AG04450 (cell line): ENCODE measurements at regions not wholly inside any gene's neighbourhood (a gene's known extent, or its start where the extent isn't known, plus 50 kb on each side); places are given as distances from the start of the nearest gene placed in this dataset.

ENCODE experiments used
- CTCF ChIA-PET: fragments of 300-600, 350-600 bp; formaldehyde crosslinking; extraction: SDS; loops from one replicate; lab custom pipeline; 2022; ENCODE audit warnings: antibody characterized with exemption, inconsistent platforms; lab: Charles Lee
- POLR2A ChIA-PET: fragments of 350-600 bp; formaldehyde crosslinking; extraction: SDS; loops from one replicate; lab custom pipeline; 2021; ENCODE audit warnings: antibody characterized with exemption, inconsistent platforms; lab: Yijun Ruan, JAX
- DNase-seq: peaks from one replicate; pipeline ENCODE4 v3.0.0-alpha.2; 2011; ENCODE audit warnings: low read depth, low spot score
- H3K27ac ChIP-seq: one replicate; pipeline ENCODE4 v1.5.1; 2012; ENCODE audit warnings: low read depth, low read length, control low read depth
- H3K27me3 ChIP-seq: one replicate; pipeline ENCODE4 v1.6.0; 2012; ENCODE audit warnings: low read length; ENCODE audit not compliant: control insufficient read depth, insufficient read depth
- H3K4me3 ChIP-seq: 2 replicates; pipeline ENCODE4 v1.5.1; 2011; ENCODE audit warnings: mild to moderate bottlenecking, low read depth, low read length, control low read depth
- H3K9me3 ChIP-seq: 2 replicates; pipeline ENCODE4 v1.5.1; 2012; ENCODE audit warnings: low read length; ENCODE audit not compliant: control insufficient read depth, insufficient read depth
- TF ChIP-seq, protein P1 (sequence below): IDR thresholded peaks from 2 replicates; pipeline ENCODE4 v1.5.1; 2011; ENCODE audit warnings: low read depth, low read length, control low read depth, inconsistent platforms

DNA sequence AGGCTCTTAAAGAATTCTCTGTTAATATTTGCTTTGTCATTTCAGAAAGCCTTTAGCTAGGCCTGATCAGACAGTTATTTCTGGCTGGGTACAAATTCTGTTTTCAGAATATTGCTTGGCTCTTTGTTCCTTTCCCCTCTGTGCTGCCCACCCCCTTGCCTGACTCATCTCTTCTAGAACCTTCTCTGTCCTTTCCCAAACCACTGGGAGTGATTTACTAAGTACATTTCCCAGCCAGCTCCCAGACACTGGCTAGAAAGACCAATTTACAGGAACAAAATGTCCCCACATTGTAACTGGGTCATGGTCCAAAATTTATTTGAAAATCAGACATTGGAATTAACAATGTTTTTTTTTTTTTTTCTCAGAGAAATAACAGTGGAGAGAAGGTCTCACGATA lies 133.1 kb upstream of the MAP1B start:
- no peak overlapping the region for H3K4me3 ChIP-seq
- DNase-seq, result no peak
- CTCF ChIA-PET, result no interaction called here
- POLR2A ChIA-PET, result no interaction called here
- peaks cover 3% of the 10 kb centered on the region for H3K27me3 ChIP-seq
- TF ChIP-seq, protein P1, sequence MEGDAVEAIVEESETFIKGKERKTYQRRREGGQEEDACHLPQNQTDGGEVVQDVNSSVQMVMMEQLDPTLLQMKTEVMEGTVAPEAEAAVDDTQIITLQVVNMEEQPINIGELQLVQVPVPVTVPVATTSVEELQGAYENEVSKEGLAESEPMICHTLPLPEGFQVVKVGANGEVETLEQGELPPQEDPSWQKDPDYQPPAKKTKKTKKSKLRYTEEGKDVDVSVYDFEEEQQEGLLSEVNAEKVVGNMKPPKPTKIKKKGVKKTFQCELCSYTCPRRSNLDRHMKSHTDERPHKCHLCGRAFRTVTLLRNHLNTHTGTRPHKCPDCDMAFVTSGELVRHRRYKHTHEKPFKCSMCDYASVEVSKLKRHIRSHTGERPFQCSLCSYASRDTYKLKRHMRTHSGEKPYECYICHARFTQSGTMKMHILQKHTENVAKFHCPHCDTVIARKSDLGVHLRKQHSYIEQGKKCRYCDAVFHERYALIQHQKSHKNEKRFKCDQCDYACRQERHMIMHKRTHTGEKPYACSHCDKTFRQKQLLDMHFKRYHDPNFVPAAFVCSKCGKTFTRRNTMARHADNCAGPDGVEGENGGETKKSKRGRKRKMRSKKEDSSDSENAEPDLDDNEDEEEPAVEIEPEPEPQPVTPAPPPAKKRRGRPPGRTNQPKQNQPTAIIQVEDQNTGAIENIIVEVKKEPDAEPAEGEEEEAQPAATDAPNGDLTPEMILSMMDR, result no peak
- no peak overlapping the region for H3K27ac ChIP-seq
- H3K9me3 ChIP-seq, result no peaks in the 10 kb centered on the region

DNA sequence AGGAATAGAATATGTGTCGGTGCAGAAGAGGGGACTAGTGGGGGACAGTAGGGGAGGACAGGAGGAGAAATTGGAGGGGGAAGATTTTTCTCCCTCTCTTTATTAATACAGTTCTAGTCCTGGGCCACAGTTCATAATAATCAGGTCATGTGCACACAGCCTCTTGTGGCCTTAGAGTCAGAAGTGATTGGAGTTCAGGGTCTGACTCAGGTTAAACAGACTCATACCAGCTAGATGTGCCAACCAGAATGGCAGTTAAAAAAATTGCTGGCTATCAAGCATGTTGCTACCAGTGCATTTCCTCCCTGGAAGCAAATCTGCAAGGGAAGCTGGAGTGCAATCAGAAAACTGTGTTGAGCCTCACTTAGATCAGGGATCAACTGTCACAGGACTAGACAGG lies 132.7 kb upstream of the MAP1B start:
- no peaks in the 10 kb centered on the region for H3K9me3 ChIP-seq
- no peak overlapping the region for H3K4me3 ChIP-seq
- peaks cover 3% of the 10 kb centered on the region for H3K27me3 ChIP-seq
- TF ChIP-seq, protein P1, result no peak
- ChIA-PET POLR2A (no interaction called here), CTCF (no interaction called here)
- no peak overlapping the region for H3K27ac ChIP-seq
- no peak for DNase-seq

DNA sequence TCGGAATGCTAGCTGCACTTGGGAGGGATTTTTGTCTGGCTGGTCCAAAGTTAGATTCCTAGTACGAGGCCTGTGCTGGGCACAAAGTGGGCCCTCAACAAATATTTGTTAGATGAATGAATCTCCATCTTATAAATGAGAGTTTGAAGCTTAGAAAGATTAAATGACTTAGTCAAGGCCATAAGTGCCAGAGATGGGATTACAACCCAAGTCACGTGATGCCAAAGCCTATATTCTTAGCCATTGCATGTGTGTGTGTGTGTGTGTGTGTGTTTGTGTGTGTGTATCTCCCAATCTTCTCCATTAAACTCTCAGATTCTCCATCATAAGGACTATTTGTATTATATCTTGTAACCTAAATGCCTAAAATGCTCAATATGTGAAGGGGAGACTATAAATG lies 130.8 kb upstream of the MAP1B start:
- Histone ChIP-seq H3K9me3 (no peaks in the 10 kb centered on the region), H3K27ac (no peak overlapping the region), H3K27me3 (no peaks in the 10 kb centered on the region), H3K4me3 (no peak overlapping the region)
- ChIA-PET CTCF (no interaction called here), POLR2A (no interaction called here)
- TF ChIP-seq, protein P1, result no peak
- no peak for DNase-seq

DNA sequence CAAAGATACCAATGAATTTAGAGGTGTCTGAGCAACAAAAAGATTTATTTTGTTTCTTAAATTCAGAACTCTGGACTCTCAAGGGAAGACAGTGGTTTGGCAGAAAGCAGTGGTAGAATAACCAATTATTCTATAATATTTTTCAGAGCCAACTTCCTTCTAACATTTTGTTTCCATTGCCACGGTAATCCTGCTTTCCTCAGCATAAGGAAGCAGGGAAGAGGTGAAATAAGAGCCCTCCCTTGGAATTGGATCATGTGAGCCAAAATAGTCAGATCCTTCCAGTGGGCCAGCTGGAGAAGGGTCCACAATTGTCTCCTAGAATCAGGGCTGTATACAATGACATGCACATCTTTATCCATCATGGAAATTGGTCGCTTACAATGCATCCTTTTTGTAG lies 130.0 kb upstream of the MAP1B start:
- Histone ChIP-seq H3K27me3 (no peaks in the 10 kb centered on the region), H3K27ac (no peak overlapping the region), H3K4me3 (no peak overlapping the region), H3K9me3 (no peaks in the 10 kb centered on the region)
- CTCF ChIA-PET, result no interaction called here
- POLR2A ChIA-PET, result no interaction called here
- TF ChIP-seq, protein P1, result no peak
- no peak for DNase-seq

DNA sequence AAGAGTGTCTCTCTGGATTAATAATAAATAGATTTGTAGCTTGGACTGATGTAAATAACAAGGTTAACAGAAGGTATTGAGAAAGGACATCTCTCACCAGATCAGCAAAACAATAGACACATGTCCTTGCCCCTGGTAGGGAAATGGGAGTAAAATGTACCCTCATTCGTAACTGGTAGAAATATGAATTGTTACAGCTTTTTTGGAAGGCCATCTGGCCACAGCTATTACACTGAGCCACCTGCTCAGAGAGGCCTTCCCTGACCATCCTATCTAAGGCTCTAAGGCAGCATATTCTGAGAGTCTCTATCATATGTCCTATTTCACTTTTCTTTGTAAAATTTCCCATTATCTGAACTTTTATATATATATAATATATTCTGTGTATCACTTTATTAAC lies 129.1 kb upstream of the MAP1B start:
- H3K9me3 ChIP-seq, result no peaks in the 10 kb centered on the region
- POLR2A ChIA-PET, result no interaction called here

More for the DNA sequence above, 129.1 kb upstream of the MAP1B start:
- no peaks in the 10 kb centered on the region for H3K27me3 ChIP-seq
- H3K4me3 ChIP-seq, result no peak overlapping the region
- no peak for DNase-seq
- TF ChIP-seq, protein P1, result no peak
- no peak overlapping the region for H3K27ac ChIP-seq
- CTCF ChIA-PET, result no interaction called here
